ENCODE measurements at regions not wholly inside any gene's neighbourhood (a gene's known extent, or its start where the extent isn't known, plus 50 kb on each side); places are given as distances from the start of the nearest gene placed in this dataset.
A peak's percentile ranks its signal among the peaks of the same experiment; 100 is the strongest.

DNA sequence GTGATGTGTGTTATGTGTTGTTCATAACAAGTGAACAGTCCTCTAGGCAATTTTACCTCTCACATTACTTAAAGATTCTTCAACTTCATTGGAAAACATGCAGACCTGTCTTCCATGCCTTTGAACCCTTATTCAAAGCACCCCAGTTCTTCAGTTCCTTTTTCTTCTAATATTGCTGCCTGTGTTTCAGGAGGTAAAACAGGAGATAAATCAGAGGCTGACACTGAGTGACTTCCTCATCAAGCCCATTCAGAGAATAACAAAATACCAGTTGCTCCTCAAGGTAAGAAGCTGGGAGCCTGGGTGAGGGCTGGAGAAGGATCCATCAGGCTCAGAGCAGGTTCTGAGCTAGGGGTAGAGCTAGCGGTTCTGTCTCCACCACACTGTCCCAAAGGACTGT is 71.1 kb upstream of the UMPS start:
- ATAC-seq (ENCODE audit: insufficient number of reproducible peaks, low FRiP score, low read depth) (no peak), DNase-seq (ENCODE audit: low spot score) (no peak)
- no peaks in the 10 kb centered on the region for H3K27me3 ChIP-seq (replicated peaks; ENCODE audit: insufficient read depth)
- H3K9me3 ChIP-seq, result no peaks in the 10 kb centered on the region
- peaks cover 0 to 20% of the 10 kb centered on the region in 2 donors for H3K4me1 ChIP-seq (ENCODE audit: control insufficient read depth in 1 of 2, low read depth in 2 of 2)
- H3K27ac ChIP-seq, result no peak overlapping the region
- H3K36me3 ChIP-seq, result peaks cover 43% of the 10 kb centered on the region
- no peak overlapping the region for H3K4me3 ChIP-seq
- TF ChIP-seq CTCF (IDR thresholded peaks at IDR 0.05), result no peak

- Histone ChIP-seq H3K27ac (peak overlapping the region in 1 of 2 donors; percentile 41), H3K4me3 (no peak overlapping the region), H3K9me3 (no peaks in the 10 kb centered on the region), H3K4me1 (ENCODE audit: control insufficient read depth in 1 of 2, low read depth in 2 of 2) (peaks cover 0 to 28% of the 10 kb centered on the region in 2 donors), H3K27me3 (replicated peaks; ENCODE audit: insufficient read depth) (no peaks in the 10 kb centered on the region), H3K36me3 (peaks cover 29% of the 10 kb centered on the region)
- DNase-seq (ENCODE audit: low spot score), result no peak
- no peak for ATAC-seq (ENCODE audit: insufficient number of reproducible peaks, low FRiP score, low read depth)
- TF ChIP-seq CTCF (IDR thresholded peaks at IDR 0.05), result no peak
Observed at GRCh38 chr3:124660599-124660998, 69.7 kb upstream of the UMPS start.

DNA sequence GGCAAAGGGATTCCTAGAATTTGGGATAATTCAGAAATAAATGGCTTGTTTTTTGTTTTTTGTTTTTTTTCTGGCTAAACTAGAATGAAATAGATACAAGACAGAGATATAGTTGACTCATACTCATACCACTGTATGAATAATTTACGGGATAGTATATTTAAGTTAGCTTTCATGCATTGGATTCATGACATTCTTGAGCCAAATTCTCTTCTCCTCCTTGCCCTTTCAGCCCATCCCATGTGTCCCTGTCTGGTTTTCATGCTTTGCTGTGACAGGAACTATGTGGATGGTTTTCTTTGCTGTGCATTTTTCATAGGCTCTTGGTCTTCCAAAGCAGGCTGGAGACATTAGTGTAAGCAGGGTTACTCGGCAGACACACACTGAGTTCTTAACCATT is 66.6 kb upstream of the UMPS start:
- H3K4me3 ChIP-seq, result no peak overlapping the region
- H3K27me3 ChIP-seq (replicated peaks; ENCODE audit: insufficient read depth), result no peaks in the 10 kb centered on the region
- no peak for TF ChIP-seq CTCF (IDR thresholded peaks at IDR 0.05)
- DNase-seq (ENCODE audit: low spot score) (no peak), ATAC-seq (ENCODE audit: insufficient number of reproducible peaks, low FRiP score, low read depth) (no peak)
- H3K4me1 ChIP-seq (ENCODE audit: control insufficient read depth in 1 of 2, low read depth in 2 of 2), result peaks cover 0 to 28% of the 10 kb centered on the region in 2 donors
- peaks cover 27% of the 10 kb centered on the region for H3K36me3 ChIP-seq
- H3K27ac ChIP-seq, result no peak overlapping the region
- H3K9me3 ChIP-seq, result no peaks in the 10 kb centered on the region

DNA sequence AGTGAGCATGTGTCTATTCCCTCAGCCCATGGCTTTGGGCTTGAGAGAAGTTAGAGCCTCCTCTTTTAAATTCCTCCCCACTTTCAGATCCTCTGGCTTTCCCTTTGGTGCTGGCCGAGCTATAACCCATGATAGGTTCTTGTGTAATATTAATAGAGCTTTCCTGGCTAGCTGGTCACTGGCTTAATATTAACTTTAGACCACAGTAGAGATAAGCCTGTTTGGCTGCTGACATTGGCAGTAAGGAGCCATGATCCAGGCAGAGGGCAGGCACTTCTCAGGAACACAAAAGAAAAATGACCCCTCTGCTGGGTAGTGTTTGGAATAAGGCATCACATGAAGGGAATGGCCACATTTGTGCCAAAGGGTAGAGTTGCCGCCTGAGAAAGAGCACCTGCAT is 65.4 kb upstream of the UMPS start:
- no peaks in the 10 kb centered on the region for H3K9me3 ChIP-seq
- no peak for TF ChIP-seq CTCF (IDR thresholded peaks at IDR 0.05)
- no peak overlapping the region for H3K4me3 ChIP-seq
- peaks cover 0 to 28% of the 10 kb centered on the region in 2 donors for H3K4me1 ChIP-seq (ENCODE audit: control insufficient read depth in 1 of 2, low read depth in 2 of 2)
- no peak for DNase-seq (ENCODE audit: low spot score)
- H3K36me3 ChIP-seq, result peaks cover 25% of the 10 kb centered on the region
- peak overlapping the region in 1 of 2 donors; percentile 30 for H3K27ac ChIP-seq
- no peaks in the 10 kb centered on the region for H3K27me3 ChIP-seq (replicated peaks; ENCODE audit: insufficient read depth)
- no peak for ATAC-seq (ENCODE audit: insufficient number of reproducible peaks, low FRiP score, low read depth)

GRCh38 chr3:124666067-124666466 is 64.2 kb upstream of the UMPS start:
- no peaks in the 10 kb centered on the region for H3K27me3 ChIP-seq (replicated peaks; ENCODE audit: insufficient read depth)
- ATAC-seq (ENCODE audit: insufficient number of reproducible peaks, low FRiP score, low read depth), result no peak
- H3K27ac ChIP-seq, result no peak overlapping the region
- no peak overlapping the region for H3K4me3 ChIP-seq
- TF ChIP-seq CTCF (IDR thresholded peaks at IDR 0.05), result no peak
- no peaks in the 10 kb centered on the region for H3K9me3 ChIP-seq
- H3K36me3 ChIP-seq, result peaks cover 27% of the 10 kb centered on the region
- peaks cover 0 to 16% of the 10 kb centered on the region in 2 donors for H3K4me1 ChIP-seq (ENCODE audit: control insufficient read depth in 1 of 2, low read depth in 2 of 2)
- DNase-seq (ENCODE audit: low spot score), result no peak
